NB4 (cell line): ENCODE measurements at regions not wholly inside any gene's neighbourhood (a gene's known extent, or its start where the extent isn't known, plus 50 kb on each side); places are given as distances from the start of the nearest gene placed in this dataset.

Experiments used
- CTCF ChIP-seq: IDR thresholded peaks from one replicate; pipeline ENCODE4 v1.5.1; 2012; ENCODE audit warnings: low read depth, low read length
- MAX ChIP-seq: IDR thresholded peaks from 2 replicates; pipeline ENCODE4 v1.6.1; 2011; ENCODE audit warnings: low read depth, low read length
- MYC ChIP-seq: IDR thresholded peaks from 2 replicates; pipeline ENCODE4 v1.6.1; 2011; ENCODE audit warnings: low read depth, low read length
- POLR2A ChIP-seq: IDR thresholded peaks from 2 replicates; pipeline ENCODE4 v1.6.1; 2011; ENCODE audit warnings: mild to moderate bottlenecking; ENCODE audit not compliant: insufficient read length; ENCODE audit errors: extremely low read depth

GRCh38 chr5:71949772-71950171 lies 157.5 kb upstream of the MAP1B start:
- no peak for TF ChIP-seq CTCF
- TF ChIP-seq MAX: no peak
- TF ChIP-seq POLR2A: no peak
- TF ChIP-seq MYC: no peak
